Tibial nerve (tissue), 4 donors: ENCODE measurements at regions not wholly inside any gene's neighbourhood (a gene's known extent, or its start where the extent isn't known, plus 50 kb on each side); places are given as distances from the start of the nearest gene placed in this dataset.

ENCODE experiments used
- DNase-seq, 2 donors: peaks; one replicate each; pipeline ENCODE4 v3.0.0-alpha.2; 2019; ENCODE audit warnings: low spot score in 2 of 2
- H3K27ac ChIP-seq, 4 donors: fragments of 200-600 bp; sonication (generic) in 3 of 4; one replicate each; pipeline ENCODE4 v1.5.1; 2017 to 2019; ENCODE audit warnings: mild to moderate bottlenecking in 1 of 4
- H3K27me3 ChIP-seq, 2 donors: fragments of 200-600 bp; sonication (generic) in 1 of 2; one replicate each; pipeline versions ENCODE4 v1.5.1 to v1.6.0; 2017 to 2019
- H3K36me3 ChIP-seq, 3 donors: fragments of 200-600 bp; sonication (generic); one replicate each; pipeline ENCODE4 v1.5.1; 2018 to 2019
- H3K4me1 ChIP-seq, 4 donors: fragments of 200-600 bp; sonication (generic) in 3 of 4; one replicate each; pipeline ENCODE4 v1.5.1; 2017 to 2019
- H3K4me3 ChIP-seq, 4 donors: fragments of 200-600 bp; sonication (generic) in 3 of 4; one replicate each; pipeline ENCODE4 v1.5.1; 2017 to 2019; ENCODE audit warnings: mild to moderate bottlenecking in 1 of 4, moderate library complexity in 1 of 4
- H3K9me3 ChIP-seq, 4 donors: fragments of 200-600 bp; sonication (generic) in 3 of 4; one replicate each; pipeline ENCODE4 v1.5.1; 2017 to 2019
- EP300 ChIP-seq, 2 donors: sonication (generic); formaldehyde crosslinking; IDR thresholded peaks; one replicate each; pipeline ENCODE4 v1.6.1; 2017; ENCODE audit warnings: antibody characterized with exemption in 2 of 2, mild to moderate bottlenecking in 1 of 2
- POLR2A ChIP-seq, 2 donors: fragments of 450-650 bp; IDR thresholded peaks; one replicate each; pipeline ENCODE4 v1.6.1; 2017; ENCODE audit warnings: antibody characterized with exemption in 2 of 2, mild to moderate bottlenecking in 2 of 2, moderate library complexity in 2 of 2
- WGBS, 2 donors: methylation state at CpG; one replicate each; pipeline ENCODE4 v1.1.5; 2018; 5-methylcytosine and 5-hydroxymethylcytosine counted together
- TF ChIP-seq, protein P1 (sequence below), 5 experiments: fragments of 200-600 bp in 3 of 5; fragments of 450-650 bp in 2 of 5; sonication (generic) in 3 of 5; IDR thresholded peaks; one replicate each; pipeline ENCODE4 v1.5.1; 2016 to 2019; ENCODE audit warnings: antibody characterized with exemption in 5 of 5, mild to moderate bottlenecking in 3 of 5, moderate library complexity in 2 of 5

- Histone ChIP-seq H3K4me3 (no peak overlapping the region), H3K9me3 (peaks cover 0 to 14% (median 0%) of the 10 kb centered on the region in 4 donors), H3K4me1 (no peaks in the 10 kb centered on the region), H3K27me3 (no peaks in the 10 kb centered on the region), H3K36me3 (no peaks in the 10 kb centered on the region), H3K27ac (no peak overlapping the region)
- TF ChIP-seq POLR2A (IDR thresholded peaks at IDR 0.05) (no peak), EP300 (IDR thresholded peaks at IDR 0.05) (no peak)
- TF ChIP-seq, protein P1, sequence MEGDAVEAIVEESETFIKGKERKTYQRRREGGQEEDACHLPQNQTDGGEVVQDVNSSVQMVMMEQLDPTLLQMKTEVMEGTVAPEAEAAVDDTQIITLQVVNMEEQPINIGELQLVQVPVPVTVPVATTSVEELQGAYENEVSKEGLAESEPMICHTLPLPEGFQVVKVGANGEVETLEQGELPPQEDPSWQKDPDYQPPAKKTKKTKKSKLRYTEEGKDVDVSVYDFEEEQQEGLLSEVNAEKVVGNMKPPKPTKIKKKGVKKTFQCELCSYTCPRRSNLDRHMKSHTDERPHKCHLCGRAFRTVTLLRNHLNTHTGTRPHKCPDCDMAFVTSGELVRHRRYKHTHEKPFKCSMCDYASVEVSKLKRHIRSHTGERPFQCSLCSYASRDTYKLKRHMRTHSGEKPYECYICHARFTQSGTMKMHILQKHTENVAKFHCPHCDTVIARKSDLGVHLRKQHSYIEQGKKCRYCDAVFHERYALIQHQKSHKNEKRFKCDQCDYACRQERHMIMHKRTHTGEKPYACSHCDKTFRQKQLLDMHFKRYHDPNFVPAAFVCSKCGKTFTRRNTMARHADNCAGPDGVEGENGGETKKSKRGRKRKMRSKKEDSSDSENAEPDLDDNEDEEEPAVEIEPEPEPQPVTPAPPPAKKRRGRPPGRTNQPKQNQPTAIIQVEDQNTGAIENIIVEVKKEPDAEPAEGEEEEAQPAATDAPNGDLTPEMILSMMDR (IDR thresholded peaks at IDR 0.05) = no peak
- WGBS, 2 donors = 72 to 84% methylated on average over 2 of the region's 2 CpGs
- DNase-seq = no peak
These were observed 93.4 kb upstream of the PTPRT start for GRCh38 chr20:43283126-43283525.

DNA sequence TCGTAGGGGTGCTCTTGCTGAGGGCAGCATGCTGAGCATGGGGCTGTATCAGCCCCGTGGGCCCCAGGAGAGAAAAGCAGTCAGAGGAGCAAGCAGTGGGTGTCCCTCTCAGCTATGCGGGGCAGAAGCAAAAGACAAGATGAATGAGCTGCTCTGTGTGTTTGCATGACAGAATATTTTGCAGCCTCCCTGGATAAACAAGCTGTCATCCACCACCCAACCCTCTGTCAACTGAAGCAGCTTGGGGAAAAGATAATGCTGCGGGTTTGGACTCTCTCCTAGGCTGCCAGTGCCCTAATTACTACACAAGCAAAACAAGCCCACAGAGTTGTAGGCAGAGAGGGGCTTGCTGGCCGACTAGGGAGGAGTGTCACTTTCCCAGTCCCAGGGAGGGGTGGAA is 82.3 kb upstream of the PTPRT start:
- no peak for DNase-seq

DNA sequence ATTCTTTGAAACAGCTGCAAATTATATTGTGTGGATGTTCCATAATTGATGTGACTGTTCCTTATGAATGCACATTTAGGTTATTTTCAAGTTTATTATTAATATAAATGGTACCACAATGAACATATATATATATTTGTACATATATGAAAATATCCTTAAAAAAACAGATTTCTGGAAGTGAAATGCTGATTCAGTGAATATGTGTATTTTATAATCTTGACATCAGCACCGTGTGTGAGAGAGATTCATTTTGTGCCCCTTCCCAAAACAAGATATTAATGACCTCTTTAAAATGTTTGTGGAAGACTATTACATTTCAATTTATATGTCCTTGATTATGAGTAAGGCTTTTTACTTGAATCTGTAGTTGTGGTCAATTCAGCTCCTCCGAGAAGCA is 75.7 kb upstream of the PTPRT start:
- DNase-seq = no peak
- Histone ChIP-seq H3K9me3 (no peaks in the 10 kb centered on the region), H3K27me3 (no peaks in the 10 kb centered on the region), H3K36me3 (no peaks in the 10 kb centered on the region), H3K4me1 (no peaks in the 10 kb centered on the region), H3K4me3 (no peak overlapping the region), H3K27ac (no peak overlapping the region)
- TF ChIP-seq, protein P1 (IDR thresholded peaks at IDR 0.05) = no peak
- TF ChIP-seq EP300 (IDR thresholded peaks at IDR 0.05) = no peak
- no peak for TF ChIP-seq POLR2A (IDR thresholded peaks at IDR 0.05)
- 67 to 72% methylated on average over 2 of the region's 2 CpGs for WGBS, 2 donors

More for the DNA sequence above, 82.3 kb upstream of the PTPRT start:
- Histone ChIP-seq H3K27ac (no peak overlapping the region), H3K9me3 (peaks cover 0 to 8% (median 0%) of the 10 kb centered on the region in 4 donors), H3K27me3 (no peaks in the 10 kb centered on the region), H3K4me1 (no peaks in the 10 kb centered on the region), H3K4me3 (no peak overlapping the region), H3K36me3 (no peaks in the 10 kb centered on the region)
- 50 to 59% methylated on average over 5 of the region's 5 CpGs for WGBS, 2 donors
- TF ChIP-seq POLR2A (IDR thresholded peaks at IDR 0.05) (no peak), EP300 (IDR thresholded peaks at IDR 0.05) (no peak)
- TF ChIP-seq, protein P1 (IDR thresholded peaks at IDR 0.05) = no peak

DNA sequence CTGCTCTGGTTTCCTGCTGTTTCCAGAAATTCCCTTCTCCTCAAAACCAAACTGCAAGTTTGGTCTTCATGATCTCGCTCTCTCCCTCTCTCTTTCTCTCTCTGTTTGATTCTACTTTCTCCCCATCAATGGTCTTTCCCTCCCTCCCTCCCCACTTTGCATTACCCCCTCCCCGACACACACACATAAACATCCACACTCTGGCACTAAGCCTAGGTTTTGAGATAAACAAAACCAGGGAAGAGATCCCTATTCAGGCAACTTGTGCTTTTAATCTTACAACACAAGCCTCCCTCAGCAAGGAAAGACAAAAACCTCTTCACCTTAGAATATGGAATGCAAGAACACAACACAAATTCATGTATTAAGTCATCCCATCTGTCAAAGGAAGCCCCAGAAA is 73.5 kb upstream of the PTPRT start:
- Histone ChIP-seq H3K9me3 (no peaks in the 10 kb centered on the region), H3K27me3 (no peaks in the 10 kb centered on the region), H3K4me1 (no peaks in the 10 kb centered on the region), H3K36me3 (no peaks in the 10 kb centered on the region), H3K4me3 (no peak overlapping the region), H3K27ac (no peak overlapping the region)
- no peak for DNase-seq
- TF ChIP-seq POLR2A (IDR thresholded peaks at IDR 0.05) (no peak), EP300 (IDR thresholded peaks at IDR 0.05) (no peak)
- TF ChIP-seq, protein P1 (IDR thresholded peaks at IDR 0.05) = no peak
- 53 to 74% methylated on average over 2 of the region's 2 CpGs for WGBS, 2 donors

- no peak overlapping the region for H3K4me3 ChIP-seq
- H3K27me3 ChIP-seq = no peaks in the 10 kb centered on the region
- no peaks in the 10 kb centered on the region for H3K36me3 ChIP-seq
- no peaks in the 10 kb centered on the region for H3K4me1 ChIP-seq
- WGBS, 2 donors = 89 to 91% methylated on average over 8 of the region's 8 CpGs
- no peak for DNase-seq
- TF ChIP-seq EP300 (IDR thresholded peaks at IDR 0.05) = no peak
- no peak for TF ChIP-seq POLR2A (IDR thresholded peaks at IDR 0.05)
- H3K9me3 ChIP-seq = no peaks in the 10 kb centered on the region
- no peak overlapping the region for H3K27ac ChIP-seq
These were observed 72.6 kb upstream of the PTPRT start for GRCh38 chr20:43262341-43262740.

DNA sequence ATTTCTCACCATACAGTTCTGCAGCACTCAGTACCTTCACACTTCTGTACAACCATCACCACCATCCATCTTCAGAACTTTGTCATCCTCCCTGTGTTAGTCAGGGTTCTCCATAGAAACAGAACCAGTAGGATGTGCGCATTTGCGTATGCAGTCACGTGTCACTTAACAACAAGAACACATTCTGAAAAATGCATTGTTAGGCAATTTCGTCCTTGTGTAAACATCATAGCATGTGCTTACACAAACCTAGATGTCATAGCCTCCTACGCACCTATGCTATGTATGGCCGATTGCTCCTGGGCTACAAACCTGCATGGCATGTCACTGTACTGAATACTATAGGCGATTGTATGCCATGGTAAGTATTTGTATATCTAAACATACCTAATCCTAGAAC is 66.2 kb upstream of the PTPRT start:
- no peaks in the 10 kb centered on the region for H3K36me3 ChIP-seq
- no peak overlapping the region for H3K4me3 ChIP-seq
- 84 to 89% methylated on average over 7 of the region's 7 CpGs for WGBS, 2 donors
- TF ChIP-seq EP300 (IDR thresholded peaks at IDR 0.05) = no peak
- TF ChIP-seq, protein P1 (IDR thresholded peaks at IDR 0.05) = no peak
- no peak for TF ChIP-seq POLR2A (IDR thresholded peaks at IDR 0.05)
- no peaks in the 10 kb centered on the region for H3K27me3 ChIP-seq
- no peaks in the 10 kb centered on the region for H3K4me1 ChIP-seq
- H3K27ac ChIP-seq = no peak overlapping the region
- no peak for DNase-seq
- no peaks in the 10 kb centered on the region for H3K9me3 ChIP-seq
